Gastrocnemius medialis (tissue), 4 donors: ENCODE measurements at regions not wholly inside any gene's neighbourhood (a gene's known extent, or its start where the extent isn't known, plus 50 kb on each side); places are given as distances from the start of the nearest gene placed in this dataset.

Source experiments
- CTCF ChIP-seq, 5 experiments: fragments of 450-650 bp in 3 of 5; fragments of 200-600 bp in 2 of 5; sonication (generic) in 2 of 5; IDR thresholded peaks in 4 of 5; conservative IDR thresholded peaks in 1 of 5; 1 replicate in 4 of 5; 2 replicates in 1 of 5; pipeline ENCODE4 v1.5.1; 2016 to 2019; ENCODE audit warnings: antibody characterized with exemption in 5 of 5, mild to moderate bottlenecking in 3 of 5, moderate library complexity in 3 of 5
- POLR2A ChIP-seq, 2 donors: fragments of 450-650 bp; IDR thresholded peaks; one replicate each; pipeline ENCODE4 v1.6.1; 2017; ENCODE audit warnings: antibody characterized with exemption in 2 of 2, mild to moderate bottlenecking in 2 of 2, moderate library complexity in 2 of 2

GRCh38 chr1:17933501-17933900 lies 174.1 kb upstream of the IGSF21 start:
- TF ChIP-seq CTCF (IDR thresholded peaks at IDR 0.05 in 4 of 5, conservative IDR thresholded peaks at IDR 0.05 in 1 of 5) = no peak
- TF ChIP-seq POLR2A (IDR thresholded peaks at IDR 0.05) = no peak
